HG02588 (cell line): ENCODE measurements at regions not wholly inside any gene's neighbourhood (a gene's known extent, or its start where the extent isn't known, plus 50 kb on each side); places are given as distances from the start of the nearest gene placed in this dataset.

Experiments used
- ATAC-seq: cut with Tn5 transposase; IDR thresholded peaks from one replicate; pipeline ENCODE4 v1.9.1; 2021; ENCODE audit warnings: mild to moderate bottlenecking, moderate library complexity; ENCODE audit not compliant: unreplicated experiment

GRCh38 chr22:48558016-48558415, 1269.7 kb downstream of the BRD1 start:
- no peak for ATAC-seq

GRCh38 chr22:48557473-48557872, 1270.2 kb downstream of the BRD1 start:
- no peak for ATAC-seq

GRCh38 chr22:48556751-48557150, 1270.9 kb downstream of the BRD1 start:
- no peak for ATAC-seq

GRCh38 chr22:48556222-48556621, 1271.5 kb downstream of the BRD1 start:
- no peak for ATAC-seq

GRCh38 chr22:48555606-48556005, 1272.1 kb downstream of the BRD1 start:
- ATAC-seq = no peak

- no peak for ATAC-seq
These were observed 1272.6 kb downstream of the BRD1 start for GRCh38 chr22:48554893-48555572.

- ATAC-seq = no peak
These were observed 1273.9 kb downstream of the BRD1 start for GRCh38 chr22:48553694-48554308.

GRCh38 chr22:48553119-48553518, 1274.6 kb downstream of the BRD1 start:
- no peak for ATAC-seq

GRCh38 chr22:48551716-48552268, 1275.9 kb downstream of the BRD1 start:
- no peak for ATAC-seq

- no peak for ATAC-seq
These were observed 1276.6 kb downstream of the BRD1 start for GRCh38 chr22:48551061-48551460.

- ATAC-seq = no peak
These were observed 1279.3 kb downstream of the BRD1 start for GRCh38 chr22:48548391-48548790.

GRCh38 chr22:48547971-48548370, 1279.7 kb downstream of the BRD1 start:
- ATAC-seq = no peak

GRCh38 chr22:48546653-48547424, 1280.8 kb downstream of the BRD1 start:
- no peak for ATAC-seq

- no peak for ATAC-seq
These were observed 1281.7 kb downstream of the BRD1 start for GRCh38 chr22:48545987-48546386.

- ATAC-seq = no peak
These were observed 1286.1 kb downstream of the BRD1 start for GRCh38 chr22:48541401-48542098.

- no peak for ATAC-seq
These were observed 1288.4 kb downstream of the BRD1 start for GRCh38 chr22:48539261-48539660.

- ATAC-seq = no peak
These were observed 1289.3 kb downstream of the BRD1 start for GRCh38 chr22:48538291-48538820.

GRCh38 chr22:48537343-48537680, 1290.4 kb downstream of the BRD1 start:
- ATAC-seq = no peak

- ATAC-seq = no peak
These were observed 1290.9 kb downstream of the BRD1 start for GRCh38 chr22:48536541-48537342.

- ATAC-seq = no peak
These were observed 1291.7 kb downstream of the BRD1 start for GRCh38 chr22:48535868-48536540.
